Activated CD8-positive, alpha-beta T cell treated with anti-CD3 and anti-CD28 coated beads, Interleukin-2, amount 10 ng/mL, durations not matched to agents 7 days and 5 days (primary cell): ENCODE measurements at regions not wholly inside any gene's neighbourhood (a gene's known extent, or its start where the extent isn't known, plus 50 kb on each side); places are given as distances from the start of the nearest gene placed in this dataset.

Experiments used
- ATAC-seq: fragments of 150-1000 bp; cut with Tn5 transposase; one replicate; pipeline ENCODE4 v1.10.0; 2021; ENCODE audit warnings: moderate library complexity
- CTCF ChIA-PET: fragments of 350-600 bp; sonication (Branson Sonifier 250); formaldehyde crosslinking; loops from one replicate; lab custom pipeline; 2021; ENCODE audit warnings: antibody characterized with exemption; lab: Charles Lee
- POLR2A ChIA-PET: fragments of 350-600 bp; sonication (Branson Sonifier 250); formaldehyde crosslinking; loops from one replicate; lab custom pipeline; 2021; ENCODE audit warnings: antibody characterized with exemption; lab: Charles Lee
- DNase-seq: peaks from one replicate; pipeline ENCODE4 v3.0.0-alpha.2; 2020
- H3K27ac Mint-ChIP-seq: one replicate; pipeline ENCODE4 v1.8.0; 2021; ENCODE audit warnings: mild to moderate bottlenecking, mixed read lengths
- H3K27me3 Mint-ChIP-seq: one replicate; pipeline ENCODE4 v1.8.0; 2021; ENCODE audit warnings: low read depth, mixed read lengths
- H3K36me3 Mint-ChIP-seq: one replicate; pipeline ENCODE4 v1.8.0; 2021; ENCODE audit warnings: low read depth, mixed read lengths
- H3K4me1 Mint-ChIP-seq: one replicate; pipeline ENCODE4 v1.8.0; 2021; ENCODE audit warnings: low read depth, mixed read lengths
- H3K4me3 Mint-ChIP-seq: one replicate; pipeline ENCODE4 v1.8.0; 2021; ENCODE audit warnings: mild to moderate bottlenecking, mixed read lengths
- H3K9me3 Mint-ChIP-seq: one replicate; pipeline ENCODE4 v1.8.0; 2022; ENCODE audit warnings: mixed read lengths; ENCODE audit not compliant: insufficient read depth

GRCh38 chr6:40819182-40819834 lies 219.7 kb downstream of the UNC5CL start:
- no peaks in the 10 kb centered on the region for H3K9me3 Mint-ChIP-seq
- no peaks in the 10 kb centered on the region for H3K4me1 Mint-ChIP-seq
- DNase-seq (no peak), ATAC-seq (no peak)
- POLR2A ChIA-PET, result no interaction called here
- H3K27ac Mint-ChIP-seq, result no peak overlapping the region
- CTCF ChIA-PET, result no interaction called here
- H3K27me3 Mint-ChIP-seq, result peaks cover 18% of the 10 kb centered on the region
- H3K36me3 Mint-ChIP-seq, result no peaks in the 10 kb centered on the region
- H3K4me3 Mint-ChIP-seq, result no peak overlapping the region

DNA sequence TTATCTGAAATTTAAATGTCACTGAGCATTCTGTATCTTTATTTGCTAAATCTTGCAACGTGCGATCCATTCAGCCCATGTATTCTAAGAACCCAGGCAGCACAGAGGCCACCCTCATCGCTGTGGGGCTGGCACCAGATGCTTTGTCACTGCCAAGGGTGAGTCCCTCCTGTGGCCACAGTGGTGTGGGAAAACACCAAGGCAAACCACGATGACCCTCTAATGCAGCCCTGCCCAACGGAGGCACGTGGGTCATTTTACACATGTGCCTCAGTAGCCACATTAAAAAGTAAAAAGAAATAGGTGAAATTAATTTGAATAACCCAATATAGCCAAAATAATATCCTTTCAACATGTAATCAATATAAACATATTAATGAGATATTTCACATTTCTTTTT lies 221.7 kb downstream of the UNC5CL start:
- Mint-ChIP-seq H3K9me3 (no peaks in the 10 kb centered on the region), H3K4me1 (no peaks in the 10 kb centered on the region), H3K36me3 (no peaks in the 10 kb centered on the region), H3K4me3 (no peak overlapping the region), H3K27me3 (peaks cover 6% of the 10 kb centered on the region), H3K27ac (no peak overlapping the region)
- ChIA-PET CTCF (no interaction called here), POLR2A (no interaction called here)
- no peak for DNase-seq
- ATAC-seq, result no peak

GRCh38 chr6:40816601-40817000 lies 222.4 kb downstream of the UNC5CL start:
- Mint-ChIP-seq H3K4me3 (no peak overlapping the region), H3K27me3 (no peaks in the 10 kb centered on the region), H3K27ac (no peak overlapping the region), H3K36me3 (no peaks in the 10 kb centered on the region), H3K4me1 (no peaks in the 10 kb centered on the region), H3K9me3 (no peaks in the 10 kb centered on the region)
- CTCF ChIA-PET, result no interaction called here
- ATAC-seq (no peak), DNase-seq (no peak)
- POLR2A ChIA-PET, result no interaction called here

DNA sequence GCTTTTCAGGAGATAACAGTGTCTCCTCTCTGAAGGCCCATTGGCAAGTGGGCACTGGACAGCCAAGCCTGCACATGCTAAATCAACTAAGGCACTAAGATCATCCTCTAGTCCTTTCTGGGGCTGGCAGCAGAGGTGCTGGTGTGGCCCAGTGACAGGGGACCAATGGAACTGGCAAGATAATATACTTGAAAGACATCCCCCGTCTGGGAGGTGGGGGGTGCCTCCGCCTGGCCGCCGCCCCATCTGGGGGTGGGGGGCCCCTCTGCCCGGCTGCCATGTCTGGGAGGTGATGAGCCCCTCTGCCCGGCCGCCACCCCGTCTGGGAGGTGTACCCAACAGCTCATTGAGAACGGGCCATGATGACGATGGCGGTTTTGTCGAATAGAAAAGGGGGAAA lies 223.3 kb downstream of the UNC5CL start:
- ChIA-PET POLR2A (no interaction called here), CTCF (interaction anchor here (1.5 kb wide), 1 partner anchor 16 kb away, joined by 3 read pairs; no protein-coding TSS in a partner anchor)
- no peak overlapping the region for H3K27ac Mint-ChIP-seq
- DNase-seq, result no peak
- H3K4me1 Mint-ChIP-seq, result no peaks in the 10 kb centered on the region
- no peak for ATAC-seq
- no peaks in the 10 kb centered on the region for H3K36me3 Mint-ChIP-seq
- H3K27me3 Mint-ChIP-seq, result no peaks in the 10 kb centered on the region
- H3K9me3 Mint-ChIP-seq, result no peaks in the 10 kb centered on the region
- no peak overlapping the region for H3K4me3 Mint-ChIP-seq

GRCh38 chr6:40810171-40810570 lies 223.0 kb upstream of the LRFN2 start:
- Mint-ChIP-seq H3K27ac (no peak overlapping the region), H3K4me3 (no peak overlapping the region), H3K27me3 (no peaks in the 10 kb centered on the region), H3K36me3 (no peaks in the 10 kb centered on the region), H3K9me3 (no peaks in the 10 kb centered on the region), H3K4me1 (no peaks in the 10 kb centered on the region)
- ChIA-PET POLR2A (no interaction called here), CTCF (no interaction called here)
- DNase-seq (no peak), ATAC-seq (no peak)

DNA sequence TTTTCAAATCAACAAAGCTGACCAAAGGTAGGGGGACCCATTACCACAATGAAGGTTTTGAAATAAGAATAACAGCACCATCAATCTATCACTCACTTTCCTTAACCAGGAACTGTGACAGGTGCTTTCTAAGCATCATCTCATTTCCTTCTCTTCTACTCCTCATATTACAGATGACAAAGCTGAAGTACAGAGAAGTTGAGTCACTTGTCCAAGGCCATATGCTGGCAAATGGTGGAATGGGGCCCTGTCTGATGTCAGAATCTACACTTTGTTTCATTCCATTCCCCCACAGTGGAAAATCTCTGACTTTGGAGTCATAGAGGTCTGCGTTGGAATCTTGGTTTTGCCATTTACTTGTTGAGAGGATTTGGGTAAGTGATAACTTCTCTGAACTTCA lies 222.5 kb upstream of the LRFN2 start:
- ATAC-seq, result no peak
- DNase-seq, result no peak
- Mint-ChIP-seq H3K4me1 (no peaks in the 10 kb centered on the region), H3K36me3 (no peaks in the 10 kb centered on the region), H3K4me3 (no peak overlapping the region), H3K27ac (no peak overlapping the region), H3K9me3 (no peaks in the 10 kb centered on the region), H3K27me3 (no peaks in the 10 kb centered on the region)
- ChIA-PET CTCF (no interaction called here), POLR2A (no interaction called here)

DNA sequence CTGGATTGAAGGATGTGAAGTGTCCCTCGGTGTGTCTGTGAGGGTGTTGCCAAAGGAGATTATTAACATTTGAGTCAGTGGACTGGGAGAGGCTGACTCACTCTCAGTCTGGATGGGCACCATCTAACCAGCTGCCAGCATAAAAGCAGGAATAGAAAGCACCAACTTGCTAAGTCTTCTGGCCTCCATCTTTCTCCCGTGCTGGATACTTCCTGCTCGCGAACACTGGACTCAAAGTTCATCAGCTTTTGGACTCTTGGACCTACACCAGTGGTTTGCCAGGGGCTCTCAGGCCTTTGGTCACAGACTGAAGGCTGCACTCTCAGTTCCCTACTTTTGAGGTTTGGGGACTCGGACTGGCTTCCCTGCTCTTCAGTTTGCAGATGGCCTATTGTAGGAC lies 220.3 kb upstream of the LRFN2 start:
- Mint-ChIP-seq H3K27me3 (no peaks in the 10 kb centered on the region), H3K4me1 (no peaks in the 10 kb centered on the region), H3K9me3 (no peaks in the 10 kb centered on the region), H3K4me3 (no peak overlapping the region), H3K27ac (no peak overlapping the region), H3K36me3 (no peaks in the 10 kb centered on the region)
- DNase-seq (no peak), ATAC-seq (no peak)
- POLR2A ChIA-PET, result no interaction called here
- CTCF ChIA-PET, result no interaction called here

- H3K4me1 Mint-ChIP-seq, result no peaks in the 10 kb centered on the region
- no peaks in the 10 kb centered on the region for H3K36me3 Mint-ChIP-seq
- no peak overlapping the region for H3K27ac Mint-ChIP-seq
- no peak for DNase-seq
- no peaks in the 10 kb centered on the region for H3K27me3 Mint-ChIP-seq
- ChIA-PET POLR2A (no interaction called here), CTCF (no interaction called here)
- H3K9me3 Mint-ChIP-seq, result no peaks in the 10 kb centered on the region
- ATAC-seq, result no peak
- no peak overlapping the region for H3K4me3 Mint-ChIP-seq
Observed at GRCh38 chr6:40806256-40806864, 219.2 kb upstream of the LRFN2 start.

DNA sequence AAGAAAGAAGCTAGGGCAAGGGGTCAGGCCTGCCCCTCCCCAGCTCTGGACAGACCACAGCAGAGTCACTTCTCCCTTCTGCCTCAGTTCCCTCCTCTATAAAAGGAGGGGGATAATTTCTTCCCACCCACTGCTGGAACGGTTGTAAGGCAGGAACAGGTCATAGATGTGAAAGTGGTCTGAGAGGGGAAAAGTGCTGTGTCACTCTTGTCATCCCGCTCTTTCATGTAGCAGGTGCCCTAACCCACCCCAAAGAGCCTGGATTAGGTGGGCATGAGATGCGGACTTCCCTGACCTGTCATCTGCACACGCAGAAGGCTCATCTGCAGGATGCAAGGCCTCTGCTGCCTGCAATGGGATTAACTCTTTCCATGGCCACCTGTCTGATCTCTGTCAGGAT lies 218.2 kb upstream of the LRFN2 start:
- H3K27ac Mint-ChIP-seq, result no peak overlapping the region
- no peak for ATAC-seq
- no peaks in the 10 kb centered on the region for H3K4me1 Mint-ChIP-seq
- no peak overlapping the region for H3K4me3 Mint-ChIP-seq
- ChIA-PET POLR2A (interaction anchor here (0.5 kb wide), 1 partner anchor 1905 kb away, joined by 4 read pairs; no protein-coding TSS in a partner anchor), CTCF (no interaction called here)
- DNase-seq, result no peak
- peaks cover 2% of the 10 kb centered on the region for H3K27me3 Mint-ChIP-seq
- H3K36me3 Mint-ChIP-seq, result no peaks in the 10 kb centered on the region
- no peaks in the 10 kb centered on the region for H3K9me3 Mint-ChIP-seq

- Mint-ChIP-seq H3K4me1 (no peaks in the 10 kb centered on the region), H3K36me3 (no peaks in the 10 kb centered on the region), H3K27ac (no peak overlapping the region), H3K4me3 (no peak overlapping the region), H3K27me3 (peaks cover 5% of the 10 kb centered on the region), H3K9me3 (no peaks in the 10 kb centered on the region)
- DNase-seq (no peak), ATAC-seq (no peak)
- CTCF ChIA-PET, result no interaction called here
- POLR2A ChIA-PET, result interaction anchor here (0.5 kb wide), 1 partner anchor 1904 kb away, joined by 4 read pairs; no protein-coding TSS in a partner anchor
Observed at GRCh38 chr6:40804905-40805304, 217.7 kb upstream of the LRFN2 start.

GRCh38 chr6:40803897-40804702 lies 216.9 kb upstream of the LRFN2 start:
- no peaks in the 10 kb centered on the region for H3K9me3 Mint-ChIP-seq
- no peak overlapping the region for H3K27ac Mint-ChIP-seq
- ATAC-seq (no peak), DNase-seq (no peak)
- no peaks in the 10 kb centered on the region for H3K4me1 Mint-ChIP-seq
- ChIA-PET CTCF (no interaction called here), POLR2A (no interaction called here)
- peaks cover 7% of the 10 kb centered on the region for H3K27me3 Mint-ChIP-seq
- no peak overlapping the region for H3K4me3 Mint-ChIP-seq
- no peaks in the 10 kb centered on the region for H3K36me3 Mint-ChIP-seq

GRCh38 chr6:40802481-40802880 lies 215.3 kb upstream of the LRFN2 start:
- ChIA-PET POLR2A (no interaction called here), CTCF (no interaction called here)
- Mint-ChIP-seq H3K4me3 (no peak overlapping the region), H3K27ac (no peak overlapping the region), H3K36me3 (no peaks in the 10 kb centered on the region), H3K27me3 (peaks cover 7% of the 10 kb centered on the region), H3K9me3 (no peaks in the 10 kb centered on the region), H3K4me1 (no peaks in the 10 kb centered on the region)
- no peak for DNase-seq
- no peak for ATAC-seq
